ENCODE measurements at regions not wholly inside any gene's neighbourhood (a gene's known extent, or its start where the extent isn't known, plus 50 kb on each side); places are given as distances from the start of the nearest gene placed in this dataset.
"Not testable (repeated sequence)": the region's sequence is repeated elsewhere in the genome, so short reads cannot be mapped to it uniquely, and the experiment has no call there.

DNA sequence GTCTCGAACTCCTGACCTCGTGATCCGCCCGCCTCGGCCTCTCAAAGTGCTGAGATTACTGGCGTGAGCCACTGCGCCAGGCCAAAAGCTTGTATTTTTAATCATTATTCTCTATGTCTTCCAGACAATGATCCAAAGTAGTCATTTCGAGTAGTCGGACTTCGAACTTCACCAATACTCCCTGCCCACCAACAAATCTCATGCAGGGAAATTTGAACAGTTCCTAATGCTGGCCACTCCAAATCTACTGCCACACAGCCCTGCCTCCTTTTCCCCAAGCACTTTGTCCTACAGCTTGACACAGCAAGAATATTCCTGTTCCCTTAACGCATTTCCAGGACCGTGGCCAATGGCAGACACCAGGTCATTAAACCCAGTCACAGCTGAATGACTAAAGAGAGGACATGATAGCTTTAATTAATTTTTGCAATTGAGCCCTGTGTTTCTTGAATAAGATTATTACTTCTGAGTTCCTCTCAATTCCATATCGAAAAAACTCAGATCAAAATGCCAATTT lies 142.3 kb upstream of the NRP1 start:
- DNase-seq (ENCODE audit: low spot score) (no peak), ATAC-seq (ENCODE audit: low read depth) (no peak)
- Histone ChIP-seq H3K9me3 (ENCODE audit: severe bottlenecking) (no peaks in the 10 kb centered on the region), H3K36me3 (ENCODE audit: low read depth) (no peaks in the 10 kb centered on the region), H3K4me1 (ENCODE audit: insufficient read depth, poor library complexity, severe bottlenecking) (no peaks in the 10 kb centered on the region), H3K27me3 (ENCODE audit: insufficient read depth, poor library complexity, severe bottlenecking) (no peaks in the 10 kb centered on the region), H3K4me3 (ENCODE audit: severe bottlenecking) (no peak overlapping the region), H3K27ac (ENCODE audit: poor library complexity, severe bottlenecking) (no peak overlapping the region)
- TF ChIP-seq, protein P1, sequence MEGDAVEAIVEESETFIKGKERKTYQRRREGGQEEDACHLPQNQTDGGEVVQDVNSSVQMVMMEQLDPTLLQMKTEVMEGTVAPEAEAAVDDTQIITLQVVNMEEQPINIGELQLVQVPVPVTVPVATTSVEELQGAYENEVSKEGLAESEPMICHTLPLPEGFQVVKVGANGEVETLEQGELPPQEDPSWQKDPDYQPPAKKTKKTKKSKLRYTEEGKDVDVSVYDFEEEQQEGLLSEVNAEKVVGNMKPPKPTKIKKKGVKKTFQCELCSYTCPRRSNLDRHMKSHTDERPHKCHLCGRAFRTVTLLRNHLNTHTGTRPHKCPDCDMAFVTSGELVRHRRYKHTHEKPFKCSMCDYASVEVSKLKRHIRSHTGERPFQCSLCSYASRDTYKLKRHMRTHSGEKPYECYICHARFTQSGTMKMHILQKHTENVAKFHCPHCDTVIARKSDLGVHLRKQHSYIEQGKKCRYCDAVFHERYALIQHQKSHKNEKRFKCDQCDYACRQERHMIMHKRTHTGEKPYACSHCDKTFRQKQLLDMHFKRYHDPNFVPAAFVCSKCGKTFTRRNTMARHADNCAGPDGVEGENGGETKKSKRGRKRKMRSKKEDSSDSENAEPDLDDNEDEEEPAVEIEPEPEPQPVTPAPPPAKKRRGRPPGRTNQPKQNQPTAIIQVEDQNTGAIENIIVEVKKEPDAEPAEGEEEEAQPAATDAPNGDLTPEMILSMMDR (IDR thresholded peaks at IDR 0.05; ENCODE audit: poor library complexity, severe bottlenecking): no peak

DNA sequence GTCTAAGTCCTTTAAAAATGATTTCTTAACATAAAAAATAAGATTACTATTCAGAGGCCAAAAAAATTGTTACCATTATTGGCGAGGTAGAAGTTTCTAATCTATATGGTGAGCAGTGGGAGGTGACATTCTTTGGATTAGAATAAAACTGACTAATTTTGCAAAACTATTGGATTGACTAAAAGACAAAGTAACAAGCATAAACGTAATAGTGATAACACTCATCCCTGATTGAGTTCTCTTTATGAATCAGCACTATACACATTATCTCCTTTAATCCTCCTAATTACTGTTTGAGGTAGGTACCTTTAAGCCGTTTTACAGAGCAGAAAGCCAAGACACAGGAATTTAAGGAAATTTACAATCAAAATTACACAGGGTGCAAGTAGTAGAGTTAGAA lies 139.2 kb upstream of the NRP1 start:
- no peaks in the 10 kb centered on the region for H3K4me1 ChIP-seq (ENCODE audit: insufficient read depth, poor library complexity, severe bottlenecking)
- no peaks in the 10 kb centered on the region for H3K36me3 ChIP-seq (ENCODE audit: low read depth)
- no peaks in the 10 kb centered on the region for H3K9me3 ChIP-seq (ENCODE audit: severe bottlenecking)
- TF ChIP-seq, protein P1 (IDR thresholded peaks at IDR 0.05; ENCODE audit: poor library complexity, severe bottlenecking): no peak
- no peaks in the 10 kb centered on the region for H3K27me3 ChIP-seq (ENCODE audit: insufficient read depth, poor library complexity, severe bottlenecking)
- H3K27ac ChIP-seq (ENCODE audit: poor library complexity, severe bottlenecking): no peak overlapping the region
- H3K4me3 ChIP-seq (ENCODE audit: severe bottlenecking): no peak overlapping the region
- DNase-seq (ENCODE audit: low spot score) (no peak), ATAC-seq (ENCODE audit: low read depth) (no peak)

DNA sequence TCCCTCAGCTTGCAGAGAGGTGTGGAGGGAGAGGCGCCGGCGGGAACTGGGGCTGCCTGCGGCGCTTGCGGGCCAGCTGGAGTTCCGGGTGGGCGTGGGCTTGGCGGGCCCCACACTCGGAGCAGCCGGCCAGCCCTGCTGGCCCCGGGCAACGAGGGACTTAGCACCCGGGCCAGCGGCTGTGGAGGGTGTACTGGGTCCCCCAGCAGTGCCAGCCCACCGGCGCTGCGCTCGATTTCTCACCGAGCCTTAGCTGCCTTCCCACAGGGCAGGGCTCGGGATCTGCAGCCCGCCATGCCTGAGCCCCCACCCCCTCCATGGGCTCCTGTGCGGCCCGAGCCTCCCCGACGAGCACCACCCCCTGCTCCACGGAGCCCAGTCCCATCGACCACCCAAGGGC lies 133.5 kb upstream of the NRP1 start:
- not testable (repeated sequence) for DNase-seq (ENCODE audit: low spot score); H3K27me3 ChIP-seq (ENCODE audit: insufficient read depth, poor library complexity, severe bottlenecking); ATAC-seq (ENCODE audit: low read depth); H3K27ac ChIP-seq (ENCODE audit: poor library complexity, severe bottlenecking); H3K36me3 ChIP-seq (ENCODE audit: low read depth); H3K9me3 ChIP-seq (ENCODE audit: severe bottlenecking); H3K4me3 ChIP-seq (ENCODE audit: severe bottlenecking); H3K4me1 ChIP-seq (ENCODE audit: insufficient read depth, poor library complexity, severe bottlenecking)

DNA sequence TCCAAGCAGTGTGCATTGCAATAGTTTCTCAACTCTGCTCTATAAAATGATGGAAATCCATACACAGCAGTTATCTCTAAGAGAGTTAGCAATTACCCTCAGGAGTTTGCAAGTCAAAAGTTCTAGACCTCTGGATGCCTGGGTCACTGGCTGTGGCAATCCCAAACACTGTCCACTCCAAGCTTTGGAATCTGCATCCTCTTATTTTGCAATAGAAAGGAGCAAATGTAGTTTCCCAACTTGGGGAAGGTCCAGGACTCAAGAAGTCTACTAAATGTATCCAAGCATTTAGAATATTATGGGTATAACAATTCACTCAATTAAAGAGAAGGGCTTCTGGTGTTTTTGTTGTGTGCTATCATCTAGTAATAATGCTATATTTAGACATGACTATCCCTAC lies 131.3 kb upstream of the NRP1 start:
- TF ChIP-seq, protein P1 (IDR thresholded peaks at IDR 0.05; ENCODE audit: poor library complexity, severe bottlenecking): no peak
- no peak for ATAC-seq (ENCODE audit: low read depth)

DNA sequence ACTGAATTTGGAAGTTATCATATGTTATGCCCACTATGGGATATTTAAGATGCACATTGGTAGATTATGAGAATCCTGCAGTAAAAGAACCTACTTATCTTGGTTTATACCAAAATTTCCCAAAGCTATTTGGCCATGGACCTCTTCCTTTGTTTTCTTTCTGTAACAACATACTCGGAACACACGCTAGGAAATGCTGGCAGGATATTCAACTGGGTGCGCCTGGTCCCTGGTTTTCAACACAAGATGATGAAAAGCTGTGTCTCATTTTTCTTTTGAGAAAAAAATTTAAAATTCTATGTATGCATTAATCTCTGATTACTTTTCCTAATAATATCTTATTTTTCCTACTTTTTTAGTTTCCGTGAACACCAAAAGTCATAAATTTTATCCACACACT lies 128.5 kb upstream of the NRP1 start:
- Histone ChIP-seq H3K9me3 (ENCODE audit: severe bottlenecking) (no peaks in the 10 kb centered on the region), H3K27ac (ENCODE audit: poor library complexity, severe bottlenecking) (no peak overlapping the region), H3K4me3 (ENCODE audit: severe bottlenecking) (no peak overlapping the region), H3K27me3 (ENCODE audit: insufficient read depth, poor library complexity, severe bottlenecking) (no peaks in the 10 kb centered on the region), H3K36me3 (ENCODE audit: low read depth) (no peaks in the 10 kb centered on the region), H3K4me1 (ENCODE audit: insufficient read depth, poor library complexity, severe bottlenecking) (no peaks in the 10 kb centered on the region)
- TF ChIP-seq, protein P1 (IDR thresholded peaks at IDR 0.05; ENCODE audit: poor library complexity, severe bottlenecking): no peak
- ATAC-seq (ENCODE audit: low read depth) (no peak), DNase-seq (ENCODE audit: low spot score) (no peak)

More for the DNA sequence above, 131.3 kb upstream of the NRP1 start:
- no peaks in the 10 kb centered on the region for H3K4me1 ChIP-seq (ENCODE audit: insufficient read depth, poor library complexity, severe bottlenecking)
- H3K4me3 ChIP-seq (ENCODE audit: severe bottlenecking): no peak overlapping the region
- no peaks in the 10 kb centered on the region for H3K36me3 ChIP-seq (ENCODE audit: low read depth)
- H3K27ac ChIP-seq (ENCODE audit: poor library complexity, severe bottlenecking): no peak overlapping the region
- no peak for DNase-seq (ENCODE audit: low spot score)
- no peaks in the 10 kb centered on the region for H3K27me3 ChIP-seq (ENCODE audit: insufficient read depth, poor library complexity, severe bottlenecking)
- H3K9me3 ChIP-seq (ENCODE audit: severe bottlenecking): no peaks in the 10 kb centered on the region
